Endothelial cell of umbilical vein (primary cell): ENCODE measurements at regions not wholly inside any gene's neighbourhood (a gene's known extent, or its start where the extent isn't known, plus 50 kb on each side); places are given as distances from the start of the nearest gene placed in this dataset.

Experiments used
- BruUV-seq: library from RNA; stranded (reverse); fragments of 400-500 nt; replicated peaks from 2 replicates; lab custom pipeline; 2021; lab: Mats Ljungman, UMichigan
- CTCF ChIA-PET: fragments of 300-600, 350-600 bp; sonication (Branson Sonifier 250); formaldehyde crosslinking; loops from one replicate; lab custom pipeline; 2021; ENCODE audit warnings: antibody characterized with exemption, inconsistent platforms; lab: Charles Lee
- POLR2A ChIA-PET: fragments of 300-600, 350-600 bp; sonication (Branson Sonifier 250); formaldehyde crosslinking; loops from one replicate; lab custom pipeline; 2021; ENCODE audit warnings: antibody characterized with exemption, inconsistent platforms; lab: Charles Lee
- DNase-seq: peaks from one replicate; pipeline ENCODE4 v3.0.0-alpha.2; 2011; ENCODE audit warnings: low read depth, low spot score
- FAIRE-seq: peaks from 2 replicates; lab custom pipeline; 2011; peaks lifted over from hg19 to GRCh38; lab: Jason Lieb, UNC
- H2AFZ ChIP-seq: 2 replicates; pipeline ENCODE4 v1.6.0; 2012; ENCODE audit warnings: low read depth, low read length, control low read depth, inconsistent platforms
- H3K27ac ChIP-seq: 2 replicates; pipeline ENCODE4 v1.5.1; 2011; ENCODE audit warnings: low read depth, mild to moderate bottlenecking, control low read depth, low read length, moderate library complexity; ENCODE audit not compliant: insufficient read depth
- H3K27me3 ChIP-seq, 2 experiments: 2 replicates each; pipeline versions ENCODE4 v1.6.0 to v1.6.1; 2011; ENCODE audit warnings: low read length in 2 of 2, mixed read lengths in 1 of 2; ENCODE audit not compliant: control insufficient read depth in 2 of 2, insufficient read depth in 2 of 2
- H3K36me3 ChIP-seq, 2 experiments: 2 replicates in 1 of 2; 3 replicates in 1 of 2; pipeline ENCODE4 v1.5.1; 2011; ENCODE audit warnings: low read length in 2 of 2, mild to moderate bottlenecking in 1 of 2, moderate library complexity in 1 of 2; ENCODE audit not compliant: control insufficient read depth in 2 of 2, insufficient read depth in 2 of 2; ENCODE audit errors: extremely low read depth in 1 of 2
- H3K4me1 ChIP-seq: 3 replicates; pipeline ENCODE4 v1.5.1; 2011; ENCODE audit warnings: mild to moderate bottlenecking, low read length; ENCODE audit not compliant: control insufficient read depth, insufficient read depth; ENCODE audit errors: extremely low read depth
- H3K4me2 ChIP-seq: 2 replicates; pipeline ENCODE4 v1.6.1; 2011; ENCODE audit warnings: low read length, control low read depth, mixed read lengths; ENCODE audit not compliant: insufficient read depth
- H3K4me3 ChIP-seq, 3 experiments: fragments of 200-600 bp in 1 of 3; sonication (generic), shearing (Covaris generic) in 1 of 3; replicated peaks in 1 of 3; 2 replicates each; pipeline ENCODE4 v1.5.1; 2011 to 2016; ENCODE audit warnings: control low read depth in 3 of 3, low read length in 3 of 3, mild to moderate bottlenecking in 2 of 3, inconsistent platforms in 1 of 3, low read depth in 1 of 3, moderate library complexity in 1 of 3; ENCODE audit not compliant: insufficient read depth in 1 of 3
- H3K79me2 ChIP-seq: 2 replicates; pipeline ENCODE4 v1.6.0; 2012; ENCODE audit warnings: low read length, inconsistent platforms; ENCODE audit not compliant: control insufficient read depth, insufficient read depth
- H3K9ac ChIP-seq: replicated peaks from 2 replicates; pipeline ENCODE3; 2011; ENCODE audit warnings: low read length, control low read depth; ENCODE audit not compliant: insufficient read depth; ENCODE audit errors: extremely low read depth
- H3K9me1 ChIP-seq: replicated peaks from 3 replicates; pipeline ENCODE4 v1.6.0; 2011; ENCODE audit warnings: mild to moderate bottlenecking, low read length; ENCODE audit not compliant: control insufficient read depth, insufficient read depth; ENCODE audit errors: extremely low read depth
- H3K9me3 ChIP-seq: replicated peaks from 2 replicates; pipeline ENCODE4 v1.5.1; 2012; ENCODE audit warnings: low read length, inconsistent platforms; ENCODE audit not compliant: control insufficient read depth, insufficient read depth
- H4K20me1 ChIP-seq: replicated peaks from 2 replicates; pipeline ENCODE3; 2011; ENCODE audit warnings: mild to moderate bottlenecking, low read length; ENCODE audit not compliant: control insufficient read depth, insufficient read depth; ENCODE audit errors: extremely low read depth
- CTCF ChIP-seq, 2 donors: IDR thresholded peaks; 1 replicate in 1 of 2; 2 replicates in 1 of 2; pipeline ENCODE4 v1.5.1; 2011; ENCODE audit warnings: low read length in 2 of 2, mild to moderate bottlenecking in 2 of 2, moderate library complexity in 2 of 2, control low read depth in 1 of 2, inconsistent platforms in 1 of 2, low read depth in 1 of 2; ENCODE audit not compliant: insufficient read depth in 1 of 2; ENCODE audit errors: extremely low read depth in 1 of 2
- EZH2 ChIP-seq: IDR thresholded peaks from 2 replicates; pipeline ENCODE4 v1.6.1; 2012; ENCODE audit warnings: borderline replicate concordance, low read depth, mild to moderate bottlenecking, moderate library complexity, low read length, inconsistent platforms; ENCODE audit not compliant: severe bottlenecking
- FOS ChIP-seq: IDR thresholded peaks from 2 replicates; pipeline ENCODE4 v1.6.1; 2011; ENCODE audit warnings: mild to moderate bottlenecking, low read length, moderate library complexity, borderline replicate concordance; ENCODE audit not compliant: insufficient read depth
- GATA2 ChIP-seq: IDR thresholded peaks from 2 replicates; pipeline ENCODE4 v1.7.0; 2011; ENCODE audit warnings: low read depth, mild to moderate bottlenecking, moderate library complexity, mixed read lengths, low read length; ENCODE audit not compliant: insufficient read length, insufficient read depth
- JUN ChIP-seq: IDR thresholded peaks from 2 replicates; pipeline ENCODE4 v1.6.1; 2011; ENCODE audit warnings: borderline replicate concordance, low read depth; ENCODE audit not compliant: insufficient read length, insufficient read depth
- MYC ChIP-seq: IDR thresholded peaks from one replicate; pipeline ENCODE4 v1.6.1; 2011; ENCODE audit warnings: mild to moderate bottlenecking, low read depth, low read length
- POLR2A ChIP-seq: IDR thresholded peaks from 2 replicates; pipeline ENCODE4 v1.6.1; 2012; ENCODE audit warnings: low read depth, mild to moderate bottlenecking, control low read depth, low read length
- POLR2AphosphoS5 ChIP-seq: IDR thresholded peaks from 2 replicates; pipeline ENCODE4 v1.6.1; 2012; ENCODE audit warnings: low read depth, mild to moderate bottlenecking, control low read depth, low read length, moderate library complexity; ENCODE audit not compliant: insufficient read depth
- dilution Hi-C: fragments of 300-500 bp; cut with MboI; formaldehyde crosslinking; loops from one replicate; pipeline ENCODE4 v1.15.0; 2019; ENCODE audit warnings: low sequenced_read_pairs; ENCODE audit not compliant: extremely low pct_ligation_motif_present
- intact Hi-C: fragments of 100-400 bp; cut with micrococcal nuclease; formaldehyde crosslinking; loops from one replicate; pipeline ENCODE4 v1.10.0; 2022
- TF ChIP-seq, protein P1 (sequence below): IDR thresholded peaks from 2 replicates; pipeline ENCODE4 v1.6.1; 2011; ENCODE audit not compliant: insufficient read depth, insufficient read length

DNA sequence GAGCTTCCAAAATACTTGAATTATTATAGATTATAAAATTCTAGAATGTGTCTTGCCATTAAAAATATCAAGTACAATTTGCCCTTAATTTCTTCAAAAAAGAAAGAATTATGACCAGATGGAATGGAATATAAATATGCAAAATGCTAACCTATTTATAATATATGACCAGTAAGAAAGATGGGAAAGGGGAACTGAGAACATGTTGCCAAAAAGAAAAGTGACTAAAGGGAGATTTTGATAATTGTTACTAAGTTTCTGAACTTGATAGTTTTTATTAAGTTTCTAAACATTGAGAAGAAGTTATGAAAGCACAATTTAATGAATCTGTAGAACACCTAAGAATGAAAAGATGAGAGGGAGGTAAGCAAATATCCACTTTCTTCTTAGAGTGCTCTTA is 188.4 kb upstream of the NR4A3 start:
- Histone ChIP-seq H3K9me3 (no peaks in the 10 kb centered on the region), H3K4me1 (no peaks in the 10 kb centered on the region), H3K9me1 (no peaks in the 10 kb centered on the region), H3K4me2 (no peak overlapping the region), H3K4me3 (no peak overlapping the region), H3K9ac (no peak overlapping the region), H3K79me2 (no peaks in the 10 kb centered on the region), H3K27me3 (no peaks in the 10 kb centered on the region), H2AFZ (no peak overlapping the region), H4K20me1 (no peaks in the 10 kb centered on the region), H3K27ac (no peak overlapping the region), H3K36me3 (no peaks in the 10 kb centered on the region)
- POLR2A ChIA-PET, result no interaction called here
- TF ChIP-seq CTCF (IDR thresholded peaks at IDR 0.05; ENCODE audit: extremely low read depth in 1 of 2, insufficient read depth in 1 of 2, low read depth in 1 of 2, low read length in 2 of 2), result no peak
- TF ChIP-seq POLR2A, result no peak
- TF ChIP-seq EZH2, result no peak
- no peak for TF ChIP-seq JUN
- no peak for TF ChIP-seq GATA2
- CTCF ChIA-PET, result no interaction called here
- no TSS peak for BruUV-seq
- DNase-seq (no peak), FAIRE-seq (no peak)
- intact Hi-C loops, result no loop called here
- dilution Hi-C loops, result no loop called here

GRCh38 chr9:99634186-99634585 is 187.5 kb upstream of the NR4A3 start:
- TF ChIP-seq POLR2A (no peak), JUN (no peak), CTCF (IDR thresholded peaks at IDR 0.05; ENCODE audit: extremely low read depth in 1 of 2, insufficient read depth in 1 of 2, low read depth in 1 of 2, low read length in 2 of 2) (no peak), FOS (no peak), MYC (no peak), GATA2 (no peak), EZH2 (no peak), POLR2AphosphoS5 (no peak)
- TF ChIP-seq, protein P1, sequence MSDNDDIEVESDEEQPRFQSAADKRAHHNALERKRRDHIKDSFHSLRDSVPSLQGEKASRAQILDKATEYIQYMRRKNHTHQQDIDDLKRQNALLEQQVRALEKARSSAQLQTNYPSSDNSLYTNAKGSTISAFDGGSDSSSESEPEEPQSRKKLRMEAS, result no peak
- dilution Hi-C loops, result no loop called here

More at GRCh38 chr9:99634186-99634585, 187.5 kb upstream of the NR4A3 start:
- H3K27ac ChIP-seq, result no peak overlapping the region
- FAIRE-seq (no peak), DNase-seq (no peak)
- no peaks in the 10 kb centered on the region for H3K27me3 ChIP-seq
- intact Hi-C loops, result no loop called here
- H3K4me2 ChIP-seq, result no peak overlapping the region
- no peaks in the 10 kb centered on the region for H3K4me1 ChIP-seq
- no peaks in the 10 kb centered on the region for H3K36me3 ChIP-seq
- H3K4me3 ChIP-seq, result no peak overlapping the region
- CTCF ChIA-PET, result no interaction called here
- H2AFZ ChIP-seq, result no peak overlapping the region
- POLR2A ChIA-PET, result no interaction called here
- no peaks in the 10 kb centered on the region for H4K20me1 ChIP-seq
- no peak overlapping the region for H3K9ac ChIP-seq
- H3K9me1 ChIP-seq, result no peaks in the 10 kb centered on the region
- no TSS peak for BruUV-seq
- no peaks in the 10 kb centered on the region for H3K79me2 ChIP-seq
- no peaks in the 10 kb centered on the region for H3K9me3 ChIP-seq
